HG03139 (cell line): ENCODE measurements at regions not wholly inside any gene's neighbourhood (a gene's known extent, or its start where the extent isn't known, plus 50 kb on each side); places are given as distances from the start of the nearest gene placed in this dataset.
"Not testable (repeated sequence)": the region's sequence is repeated elsewhere in the genome, so short reads cannot be mapped to it uniquely, and the experiment has no call there.

Experiments
- ATAC-seq: cut with Tn5 transposase; IDR thresholded peaks from one replicate; pipeline ENCODE4 v1.9.1; 2021; ENCODE audit not compliant: unreplicated experiment

GRCh38 chr1:81738875-81739274 is 61.9 kb upstream of the ADGRL2 start:
- no peak for ATAC-seq

DNA sequence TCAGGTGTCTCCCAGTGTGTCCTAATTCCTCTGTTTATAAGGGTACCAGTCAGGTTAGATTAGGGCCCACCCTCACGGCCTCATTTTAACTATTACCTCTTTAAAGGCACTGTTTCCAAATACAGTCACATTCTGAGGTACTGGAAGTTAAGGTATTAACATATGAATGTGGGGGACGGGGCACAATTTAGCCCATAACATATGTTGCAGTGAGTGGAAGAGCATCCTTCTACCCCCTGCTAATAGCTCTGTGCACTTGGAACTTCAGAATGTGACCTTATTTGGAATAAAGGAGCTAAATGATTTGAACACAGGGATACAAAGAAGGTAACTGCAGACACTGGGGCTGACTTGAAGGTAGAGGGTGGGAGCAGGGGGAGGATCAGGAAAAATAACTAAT is 67.3 kb upstream of the ADGRL2 start:
- no peak for ATAC-seq

DNA sequence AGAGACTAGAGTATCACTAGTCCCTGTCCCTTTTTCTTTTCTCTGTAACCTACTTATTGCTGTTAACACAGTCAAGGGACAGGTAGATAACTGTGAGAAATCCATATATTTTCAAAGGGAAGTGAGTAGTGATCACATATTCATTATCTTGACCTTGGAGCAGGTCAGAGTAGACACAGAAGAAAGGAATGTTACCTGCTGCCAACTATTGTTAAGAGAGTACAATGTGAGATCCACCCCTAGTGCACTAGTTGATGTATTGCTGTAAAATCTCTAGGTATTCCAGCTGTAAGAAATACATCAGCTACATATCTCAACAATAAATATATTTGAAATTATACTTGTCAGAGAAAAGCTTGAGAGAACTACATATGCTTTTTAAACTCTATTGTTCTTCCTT is 68.7 kb upstream of the ADGRL2 start:
- no peak for ATAC-seq

DNA sequence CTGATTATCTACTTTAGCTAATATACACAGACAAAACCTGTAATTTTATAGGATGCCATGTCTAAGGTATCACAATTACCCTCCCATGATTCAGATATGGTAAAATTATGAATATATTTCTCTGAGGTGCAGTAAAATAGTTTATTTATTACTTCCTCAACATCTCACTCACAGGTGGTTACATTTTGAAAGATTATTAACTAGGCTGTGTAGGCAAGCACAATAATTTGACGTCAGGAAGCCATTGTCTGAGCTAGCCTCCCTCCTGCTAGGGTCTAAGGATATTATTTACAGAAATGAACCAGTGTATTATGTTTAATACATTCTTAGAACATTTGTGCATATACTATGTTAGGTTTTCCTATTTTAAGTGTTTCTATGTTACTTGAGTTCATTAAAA is 69.9 kb upstream of the ADGRL2 start:
- peak; percentile 75 for ATAC-seq

GRCh38 chr1:81730299-81730698 is 70.4 kb upstream of the ADGRL2 start:
- not testable (repeated sequence) for ATAC-seq

DNA sequence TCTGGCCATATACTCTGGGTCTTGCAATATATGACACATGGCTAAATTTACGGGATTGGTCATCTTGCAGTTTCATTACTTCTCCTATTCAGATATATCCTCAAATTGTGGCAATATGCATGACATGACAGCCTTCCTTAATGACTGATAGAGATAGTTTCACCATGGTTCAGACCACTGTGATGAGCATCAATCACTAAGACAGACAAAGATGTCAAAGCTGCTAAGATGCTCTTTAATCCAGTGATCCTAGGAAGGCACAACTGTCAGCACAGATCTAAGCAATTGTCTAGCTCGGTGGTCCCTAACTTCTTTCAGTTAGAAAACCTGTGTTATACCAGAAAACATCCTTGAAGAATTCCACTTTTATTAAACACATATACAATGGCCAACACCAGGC is 70.9 kb upstream of the ADGRL2 start:
- no peak for ATAC-seq

- ATAC-seq: no peak
Observed at GRCh38 chr1:81729239-81729638, 71.5 kb upstream of the ADGRL2 start.

DNA sequence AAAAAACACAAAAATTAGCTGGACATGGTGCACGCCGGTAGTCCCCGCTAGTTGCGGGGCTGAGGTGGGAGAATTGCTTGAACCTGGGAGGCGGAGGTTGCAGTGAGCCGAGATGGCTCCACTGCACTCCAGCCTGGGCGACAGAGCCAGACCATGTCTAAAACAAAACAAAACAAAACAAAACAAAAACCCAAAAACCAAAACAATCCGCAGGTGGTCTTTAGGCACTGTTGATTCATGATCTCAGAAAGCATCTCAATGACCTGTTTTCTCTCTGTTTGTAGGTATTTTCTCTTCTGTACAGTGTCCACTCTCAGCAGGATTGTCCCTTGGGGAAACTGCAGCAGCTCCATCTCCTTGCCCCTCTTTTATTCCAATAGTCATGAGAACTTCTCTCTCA is 74.9 kb upstream of the ADGRL2 start:
- no peak for ATAC-seq

DNA sequence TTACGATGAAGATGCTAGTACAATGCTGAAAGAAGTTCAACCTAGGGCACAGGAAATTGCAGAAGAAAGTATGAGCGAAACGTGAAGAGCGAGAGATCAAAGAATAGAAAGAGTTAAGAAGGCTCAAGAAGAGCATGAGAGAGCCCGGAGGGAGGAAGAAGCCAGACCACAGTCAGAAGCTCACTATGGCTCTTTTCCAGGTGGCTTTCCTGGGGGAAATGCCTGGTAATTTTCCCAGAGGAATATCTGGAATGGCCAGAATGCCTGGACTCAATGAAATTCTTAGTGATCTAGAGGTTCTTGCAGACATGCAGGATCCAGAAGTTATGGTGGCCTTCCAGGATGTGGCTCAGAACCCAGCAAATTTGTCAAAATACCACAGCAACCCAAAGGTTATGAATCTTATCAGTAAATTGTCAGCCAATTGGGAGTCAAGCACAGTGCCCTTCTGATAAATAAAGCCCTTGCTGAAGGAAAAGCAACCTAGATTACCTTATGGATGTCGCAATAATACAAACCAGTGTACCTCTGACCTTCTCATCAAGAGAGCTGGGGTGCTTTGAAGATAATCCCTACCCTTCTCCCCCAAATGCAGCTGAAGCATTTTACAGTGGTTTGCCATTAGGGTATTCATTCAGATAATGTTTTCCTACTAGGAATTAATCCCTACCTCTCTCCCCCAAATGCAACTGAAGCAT is 78.0 kb upstream of the ADGRL2 start:
- ATAC-seq: not testable (repeated sequence)

GRCh38 chr1:81720256-81720655 is 80.5 kb upstream of the ADGRL2 start:
- not testable (repeated sequence) for ATAC-seq

GRCh38 chr1:81717230-81717629 is 83.5 kb upstream of the ADGRL2 start:
- no peak for ATAC-seq

- no peak for ATAC-seq
Observed at GRCh38 chr1:81715391-81715790, 85.3 kb upstream of the ADGRL2 start.

DNA sequence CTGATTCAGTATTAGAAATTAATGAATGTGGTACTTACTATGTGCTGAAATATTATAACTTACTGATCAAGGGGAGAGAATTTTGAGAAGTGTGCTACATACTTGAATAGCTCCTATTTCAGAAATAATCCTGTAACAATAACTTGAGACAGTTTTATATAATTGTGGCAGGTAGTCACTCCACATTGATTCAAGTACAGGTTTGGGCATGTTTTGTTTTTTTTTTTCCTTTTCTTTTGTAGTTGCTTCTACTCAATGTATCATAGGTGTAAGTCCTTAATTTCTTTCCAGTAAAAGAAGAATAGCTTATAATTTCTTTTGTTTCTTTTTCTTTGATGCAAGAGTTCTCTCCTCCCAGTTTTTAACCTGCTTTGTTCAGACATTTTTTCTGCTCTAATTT is 86.1 kb upstream of the ADGRL2 start:
- ATAC-seq: no peak

DNA sequence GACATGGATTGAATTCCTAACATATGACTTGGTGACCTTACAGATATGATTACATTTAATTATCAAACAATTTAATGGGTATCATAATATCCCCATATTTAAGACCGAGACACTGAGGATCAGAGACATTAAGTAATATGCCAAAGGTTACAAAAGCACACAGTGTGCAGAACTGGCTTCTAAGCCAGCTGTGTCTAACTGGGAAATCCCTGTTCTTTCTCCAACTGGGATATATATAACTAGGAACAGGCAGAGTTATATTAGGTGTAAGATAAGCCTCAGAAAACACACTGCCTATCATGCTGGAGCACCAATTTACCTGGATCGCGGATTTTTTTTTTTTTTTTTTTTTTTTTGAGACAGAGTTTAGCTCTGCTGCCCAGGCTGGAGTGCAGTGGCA is 88.3 kb upstream of the ADGRL2 start:
- ATAC-seq: no peak

DNA sequence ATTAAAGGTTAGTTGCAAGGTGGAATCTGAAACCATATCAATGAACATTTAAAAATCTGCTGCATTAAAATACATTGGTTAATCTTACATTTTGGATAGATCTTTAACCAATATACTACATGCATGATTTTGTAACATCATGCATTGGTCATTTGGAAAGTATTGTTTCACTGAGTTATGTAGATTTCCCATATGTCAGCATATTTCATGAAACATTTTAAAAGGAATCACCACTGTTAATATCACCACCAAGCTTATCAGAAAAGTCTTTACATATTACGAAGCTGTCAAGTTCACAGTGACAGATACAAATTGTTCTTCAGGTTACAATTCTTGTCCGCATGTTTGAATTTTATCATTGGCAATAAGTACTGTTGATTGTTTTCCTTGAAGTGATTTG is 89.9 kb upstream of the ADGRL2 start:
- ATAC-seq: no peak

DNA sequence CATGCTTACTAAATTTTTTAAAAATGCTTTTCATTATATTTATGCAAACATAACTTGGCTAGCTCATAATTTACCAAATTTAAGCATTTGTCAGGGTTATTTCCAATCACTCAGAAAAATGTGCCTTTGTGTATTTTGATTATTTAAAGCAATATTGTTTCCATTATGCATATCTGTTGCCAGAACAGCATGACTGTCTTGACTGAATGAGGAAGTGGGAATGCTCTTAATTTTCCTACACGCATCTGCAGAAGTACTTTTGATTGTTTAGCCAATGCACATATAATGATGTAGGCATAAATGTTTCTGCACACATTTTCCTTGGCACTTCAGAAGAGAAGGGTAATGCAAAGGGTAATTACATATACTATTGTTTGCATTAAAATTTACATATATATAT is 92.5 kb upstream of the ADGRL2 start:
- ATAC-seq: no peak

- no peak for ATAC-seq
Observed at GRCh38 chr1:81706650-81707435, 93.9 kb upstream of the ADGRL2 start.

- ATAC-seq: no peak
Observed at GRCh38 chr1:81703756-81704463, 96.8 kb upstream of the ADGRL2 start.

GRCh38 chr1:81703391-81703755 is 97.4 kb upstream of the ADGRL2 start:
- ATAC-seq: no peak

- ATAC-seq: no peak
Observed at GRCh38 chr1:81702903-81703302, 97.8 kb upstream of the ADGRL2 start.

DNA sequence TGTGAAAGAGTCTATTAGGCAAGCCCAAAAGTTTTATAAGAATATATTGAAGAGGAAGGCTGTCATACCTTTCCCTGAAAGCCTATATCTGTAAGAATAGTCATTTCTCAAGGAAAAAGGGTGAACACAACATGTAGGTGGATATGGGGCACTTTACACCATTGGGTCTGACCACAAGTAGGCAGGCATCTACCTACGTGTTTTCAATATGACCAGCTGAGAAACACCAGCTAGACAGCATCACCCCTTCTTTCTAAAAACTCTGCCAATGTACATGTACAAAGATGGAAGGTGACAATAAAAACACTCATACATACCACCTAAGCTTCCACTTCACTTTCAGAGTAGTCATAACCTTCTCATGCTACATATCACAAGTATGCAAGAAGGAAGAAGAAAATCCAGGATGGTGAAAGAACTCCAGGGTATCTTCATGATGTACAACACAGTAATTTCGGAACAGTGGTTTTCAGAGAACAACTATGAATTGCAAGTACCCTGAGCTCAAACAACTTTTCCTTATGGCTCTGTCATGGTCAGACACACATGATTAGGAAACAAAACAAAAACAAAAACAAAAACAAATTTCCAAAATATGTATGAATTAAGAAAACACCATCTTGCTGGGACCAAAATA is 98.5 kb upstream of the ADGRL2 start:
- ATAC-seq: no peak
